ENCODE measurements at regions not wholly inside any gene's neighbourhood (a gene's known extent, or its start where the extent isn't known, plus 50 kb on each side); places are given as distances from the start of the nearest gene placed in this dataset.
"Not testable (repeated sequence)": the region's sequence is repeated elsewhere in the genome, so short reads cannot be mapped to it uniquely, and the experiment has no call there.

DNA sequence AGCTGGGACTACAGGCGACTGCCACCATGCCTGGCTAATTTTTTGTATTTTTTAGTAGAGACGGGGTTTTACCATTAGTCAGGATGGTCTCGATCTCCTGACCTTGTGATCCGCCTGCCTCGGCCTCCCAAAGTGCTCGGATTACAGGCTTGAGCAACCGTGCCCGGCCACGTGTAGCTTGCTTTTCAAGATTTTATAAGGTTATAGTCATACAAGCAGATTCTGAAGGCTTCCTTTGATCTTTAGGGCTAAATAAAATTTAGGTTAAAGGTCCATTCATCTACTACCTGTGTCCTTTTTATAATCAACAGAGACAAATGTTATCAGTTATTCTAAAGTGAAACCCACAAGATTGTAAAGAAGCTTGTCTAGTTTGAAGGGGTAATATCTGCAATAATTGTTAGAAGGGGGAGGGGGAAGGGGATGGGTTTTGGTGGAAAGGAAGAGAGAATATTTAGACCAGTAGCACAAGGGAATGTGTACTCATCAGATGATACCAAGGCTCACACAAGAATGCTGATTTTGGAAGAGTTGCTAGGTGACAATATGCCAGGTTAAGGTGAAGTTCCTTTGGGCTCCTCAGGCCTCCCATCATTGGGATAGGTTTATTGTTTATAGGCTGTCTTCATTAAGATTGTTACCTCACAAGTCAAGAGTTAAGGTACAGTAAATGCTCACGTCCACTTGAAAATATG is 284.7 kb downstream of the ALDH8A1 start:
- DNase-seq: no peak

DNA sequence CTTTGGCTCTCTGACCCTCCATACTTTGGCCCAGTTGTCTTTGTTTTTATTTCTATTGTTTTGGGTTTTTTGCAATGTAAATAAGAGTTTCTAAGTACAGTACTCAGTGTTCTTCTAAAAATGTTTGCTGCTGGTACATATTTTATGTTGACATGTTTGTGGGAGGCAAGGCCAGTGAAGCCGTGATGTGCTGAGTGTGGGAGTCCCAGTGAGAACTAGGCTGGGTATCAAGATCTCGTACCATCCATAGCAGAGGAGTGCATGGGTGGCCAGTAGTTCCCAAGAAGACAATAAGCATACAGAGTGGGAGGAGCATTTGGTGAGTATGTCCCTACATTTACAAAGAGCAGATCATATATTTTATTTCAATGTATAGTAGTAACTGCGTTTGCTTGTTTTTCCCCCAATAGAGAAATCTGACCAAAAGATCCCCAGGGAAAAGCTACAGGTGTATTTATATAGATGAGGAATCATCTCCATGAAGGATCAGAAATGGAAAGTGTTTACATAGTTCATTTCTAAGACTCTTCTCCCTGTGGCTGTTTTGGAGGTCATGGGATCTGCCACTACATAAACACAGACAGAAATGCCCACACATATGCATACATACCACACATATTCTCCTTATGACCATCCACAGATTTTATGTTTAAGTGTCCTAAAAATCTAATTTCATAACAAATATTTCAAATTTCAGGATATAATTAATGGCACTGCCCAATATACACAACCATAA is 285.9 kb downstream of the ALDH8A1 start:
- DNase-seq: no peak

DNA sequence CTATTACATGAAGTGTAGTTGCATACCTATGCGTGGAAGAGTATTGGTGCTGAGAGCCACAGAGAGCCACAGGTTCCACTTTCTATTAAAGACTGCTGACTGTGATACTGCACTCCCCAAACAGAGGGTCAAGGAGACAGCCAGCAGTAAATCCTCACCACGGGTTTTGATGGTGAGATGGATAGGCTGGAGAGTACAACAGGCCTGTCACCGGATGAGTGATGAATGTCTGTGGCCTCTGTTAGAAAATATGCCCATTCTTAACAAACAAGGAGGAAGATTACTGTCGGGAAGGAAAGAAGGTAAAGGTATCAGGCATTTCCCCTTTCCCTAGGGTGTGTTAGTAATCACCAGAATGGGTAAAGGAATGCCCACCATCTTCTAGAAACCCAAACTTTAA is 286.5 kb downstream of the ALDH8A1 start:
- DNase-seq: no peak

DNA sequence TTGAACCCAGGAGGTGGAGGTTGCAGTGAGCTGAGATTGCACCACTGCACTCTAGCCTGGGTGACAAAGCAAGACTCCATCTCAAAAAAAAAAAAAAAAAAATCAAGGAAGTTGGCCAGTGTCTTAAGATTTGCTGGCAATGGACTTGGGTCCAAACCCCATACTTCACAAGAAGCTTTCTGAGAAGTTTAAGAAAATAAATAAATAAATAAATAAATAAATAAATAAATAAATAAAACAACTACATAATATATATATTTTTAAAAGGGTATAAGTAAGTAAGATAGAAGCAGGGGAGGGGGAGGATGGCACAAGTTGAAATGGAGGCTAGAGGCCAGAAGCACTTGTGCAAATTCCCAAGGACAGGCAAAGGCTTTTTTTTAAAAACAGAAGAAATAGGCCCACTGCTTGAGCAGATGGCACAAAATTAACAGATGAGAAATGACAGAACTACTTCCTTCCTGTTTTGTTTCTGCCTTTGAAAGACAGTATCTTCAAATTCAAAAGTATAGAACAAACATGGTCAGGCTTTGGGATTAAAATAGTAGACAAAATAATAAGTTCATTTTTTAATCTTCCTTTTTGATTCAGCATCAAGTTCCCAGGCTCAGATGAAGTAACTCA is 287.7 kb downstream of the ALDH8A1 start:
- DNase-seq: no peak

DNA sequence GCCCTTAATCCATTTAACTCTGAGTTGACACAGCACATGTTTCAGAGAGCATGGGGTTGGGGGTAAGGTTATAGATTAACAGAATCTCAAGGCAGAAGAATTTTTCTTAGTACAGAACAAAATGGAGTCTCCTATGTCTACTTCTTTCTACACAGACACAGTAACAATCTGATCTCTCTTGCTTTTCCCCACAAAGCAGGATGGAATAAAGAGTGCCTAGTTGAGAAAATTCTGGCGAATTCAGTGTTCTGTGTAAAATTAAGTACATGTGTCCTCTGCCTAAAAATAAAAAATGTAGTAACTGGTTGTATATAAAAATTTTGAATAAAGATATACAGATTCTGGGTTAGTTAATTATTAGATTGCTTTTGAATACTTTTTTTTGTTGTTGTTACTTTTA is 290.0 kb downstream of the ALDH8A1 start:
- not testable (repeated sequence) for DNase-seq

DNA sequence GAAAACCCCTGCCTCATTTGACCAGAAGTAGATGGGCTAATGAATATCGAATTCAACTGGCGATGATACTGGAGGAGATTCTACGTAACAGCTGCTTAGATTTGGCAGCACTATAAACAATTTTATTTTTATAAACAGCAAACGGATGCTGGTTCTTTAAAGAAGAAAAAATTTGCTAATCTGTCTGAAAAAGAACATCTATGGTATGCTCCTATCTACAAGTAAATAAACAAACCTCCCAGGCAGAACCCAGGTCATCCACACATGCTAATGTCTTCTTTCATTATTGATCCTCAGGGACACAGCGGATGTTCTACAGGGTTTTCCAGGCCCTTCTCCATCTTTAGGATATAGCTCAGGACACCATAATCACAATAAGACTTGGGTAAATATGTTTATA is 291.3 kb downstream of the ALDH8A1 start:
- DNase-seq: no peak

DNA sequence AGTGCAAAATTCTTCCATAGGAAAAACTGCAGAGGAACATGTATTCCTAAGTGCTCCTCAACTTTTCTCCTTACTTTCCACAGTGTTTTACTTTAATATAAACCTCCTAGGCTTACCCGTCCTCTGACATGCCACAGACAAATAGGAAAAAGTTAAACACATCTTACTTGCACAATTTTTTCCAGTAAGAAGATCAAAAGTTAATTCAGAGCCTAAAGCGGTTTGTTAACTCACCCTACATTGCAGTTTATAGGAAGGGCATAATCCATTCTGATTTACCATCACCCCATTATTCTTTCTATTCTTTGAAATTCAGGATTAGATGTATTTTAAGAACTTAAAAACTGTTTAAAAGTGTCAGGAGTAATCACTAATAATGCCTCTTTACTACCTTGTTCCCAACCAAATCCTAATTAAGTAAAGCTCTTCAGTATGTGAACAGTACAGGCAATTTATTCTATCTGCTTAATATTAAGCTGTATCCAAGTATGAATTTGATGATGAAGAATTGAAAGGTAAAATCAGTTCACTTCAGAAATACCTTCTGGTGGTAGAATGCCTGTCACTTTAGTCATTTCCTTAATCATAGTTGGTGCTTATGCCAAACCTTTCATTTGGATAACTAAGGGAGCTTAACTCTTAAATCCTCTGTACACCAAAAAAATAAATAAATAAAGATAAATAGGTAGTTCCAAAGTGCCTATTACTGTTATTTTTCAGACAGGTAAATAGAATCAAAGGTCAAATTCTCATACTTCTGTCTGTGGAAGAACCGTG is 292.0 kb downstream of the ALDH8A1 start:
- no peak for DNase-seq

DNA sequence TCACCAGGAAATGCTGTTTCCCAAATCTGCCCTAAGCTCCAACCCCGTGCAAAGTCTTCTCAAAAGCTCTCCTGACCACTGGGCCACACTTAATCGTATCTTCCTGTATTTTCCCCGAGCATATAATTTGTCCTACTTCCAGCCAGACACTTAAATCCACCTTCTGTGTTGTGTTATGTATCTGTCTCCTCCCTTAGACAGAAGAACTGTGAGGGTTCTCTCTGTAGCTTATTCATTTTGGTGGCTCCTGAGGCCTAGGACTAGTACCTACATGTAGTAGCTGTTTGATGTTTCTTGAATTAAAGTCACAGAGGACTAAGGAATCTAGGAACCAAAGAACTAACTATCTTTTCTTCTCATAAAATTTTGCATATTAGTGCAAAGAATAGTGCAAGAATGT is 292.6 kb downstream of the ALDH8A1 start:
- no peak for DNase-seq

DNA sequence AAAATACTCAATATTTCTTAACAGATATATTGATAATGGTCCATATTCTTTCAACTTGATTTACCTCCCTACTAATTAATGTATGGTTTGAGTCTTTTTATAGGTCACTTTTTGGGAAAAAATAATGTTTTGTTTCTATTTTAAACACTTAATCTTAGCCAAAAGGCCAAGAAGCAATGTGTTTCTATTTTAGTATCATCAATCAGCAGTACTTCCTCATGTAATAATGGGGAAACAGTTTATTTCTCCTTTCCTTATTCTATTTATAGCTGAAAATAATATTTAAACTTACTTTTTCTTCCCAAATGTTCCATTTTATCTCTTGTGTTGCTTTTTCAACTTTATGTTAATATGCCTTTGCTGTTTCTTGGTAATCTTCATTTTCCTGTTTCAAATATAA is 295.1 kb downstream of the ALDH8A1 start:
- no peak for DNase-seq

DNA sequence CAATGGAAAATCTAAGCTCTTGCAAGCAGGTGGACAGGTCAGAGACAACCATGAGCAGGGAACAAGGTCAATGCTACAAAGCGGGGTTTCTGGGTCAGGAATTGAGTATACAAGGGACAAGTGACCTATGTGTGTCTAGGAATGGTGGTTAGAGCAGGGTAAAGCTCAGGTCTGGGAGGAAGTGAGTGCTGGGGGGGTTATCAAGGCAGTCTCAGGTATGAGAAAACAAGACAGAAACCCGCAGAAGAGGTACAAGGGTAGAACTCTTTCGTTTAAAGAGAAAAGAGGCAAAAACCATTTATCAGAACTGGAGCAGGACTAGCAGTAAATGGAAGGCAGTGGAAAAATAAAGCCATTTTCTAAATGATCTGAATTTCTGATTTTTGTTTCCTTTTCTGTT is 298.4 kb downstream of the ALDH8A1 start:
- no peak for DNase-seq

DNA sequence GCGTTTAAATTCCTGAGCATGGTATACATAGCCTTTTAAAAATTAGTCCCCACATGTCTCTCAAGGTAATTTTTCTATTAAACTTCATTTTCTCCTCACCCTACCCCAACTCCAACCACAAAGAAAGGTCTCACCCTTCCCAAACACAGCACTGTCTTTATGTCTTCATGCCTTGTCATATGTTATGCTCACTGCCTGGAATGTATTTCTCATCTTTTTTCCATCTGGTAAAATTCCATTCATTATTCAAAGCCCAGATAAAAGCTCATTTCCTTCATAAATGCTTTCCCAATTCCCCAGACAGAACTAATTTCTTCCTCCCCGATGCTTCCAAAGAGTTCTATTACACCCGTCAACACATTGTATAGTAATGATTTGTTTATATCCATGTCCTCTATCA is 302.0 kb downstream of the ALDH8A1 start:
- DNase-seq: peak; percentile 82

DNA sequence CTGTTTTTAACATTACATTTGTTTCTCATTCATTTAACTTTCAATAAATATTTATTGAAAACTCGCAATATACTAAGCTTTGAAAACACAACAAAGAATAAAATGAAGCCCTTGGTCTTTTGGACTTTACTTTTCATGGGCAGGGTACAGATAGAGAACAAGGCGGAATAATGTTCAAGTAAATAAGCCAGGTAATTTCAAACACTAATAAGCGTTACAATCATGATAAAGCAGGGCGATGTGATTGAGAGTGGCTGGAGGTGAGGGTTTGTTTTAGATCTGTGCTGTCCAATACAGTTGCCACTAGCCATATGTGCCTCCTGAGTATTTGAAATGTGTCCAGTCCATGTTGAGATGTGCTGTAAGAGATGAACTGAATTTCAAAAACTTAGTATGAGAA is 307.1 kb downstream of the ALDH8A1 start:
- no peak for DNase-seq

DNA sequence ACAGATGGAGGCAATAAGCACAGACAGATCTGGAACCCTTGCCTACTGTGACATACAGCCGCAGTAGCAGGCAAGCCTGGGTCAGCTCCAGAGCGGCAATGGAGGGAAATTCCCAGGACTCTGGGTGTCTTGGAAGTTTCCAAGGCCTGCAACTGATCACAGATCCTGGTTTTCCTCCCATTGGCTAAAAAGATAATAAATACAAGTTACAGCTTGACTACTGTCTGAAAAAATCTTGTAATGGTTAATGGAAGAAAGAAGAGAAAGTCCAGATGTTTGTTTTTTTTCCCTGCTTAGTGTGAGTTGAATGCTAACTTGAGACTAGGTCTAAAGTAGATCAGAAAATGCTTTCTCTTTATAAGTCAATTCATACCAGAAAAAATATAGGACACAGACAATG is 307.6 kb downstream of the ALDH8A1 start:
- peak; percentile 53 for DNase-seq

DNA sequence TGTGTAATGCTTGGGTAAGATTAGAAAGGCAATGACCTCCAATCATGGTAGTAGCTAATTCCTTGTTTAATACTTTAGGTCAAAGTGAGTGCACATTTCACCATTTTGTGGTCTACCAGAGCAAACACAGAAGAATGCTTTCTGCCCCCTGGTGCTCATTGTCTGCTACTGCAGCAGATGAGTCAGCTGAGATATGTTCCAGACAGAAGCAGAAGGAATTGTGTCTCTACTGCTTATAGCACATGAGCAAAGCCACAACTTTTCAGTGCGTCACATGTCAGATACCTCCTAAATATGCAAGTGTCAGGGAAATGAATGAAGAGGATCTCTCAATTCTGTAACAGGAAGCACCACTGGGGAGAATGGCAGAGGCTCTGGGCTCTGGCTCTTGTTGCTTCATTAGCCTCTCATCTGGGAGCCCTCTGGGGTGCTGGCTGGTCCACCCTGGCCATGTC is 308.9 kb downstream of the ALDH8A1 start:
- DNase-seq: peak; percentile 94

DNA sequence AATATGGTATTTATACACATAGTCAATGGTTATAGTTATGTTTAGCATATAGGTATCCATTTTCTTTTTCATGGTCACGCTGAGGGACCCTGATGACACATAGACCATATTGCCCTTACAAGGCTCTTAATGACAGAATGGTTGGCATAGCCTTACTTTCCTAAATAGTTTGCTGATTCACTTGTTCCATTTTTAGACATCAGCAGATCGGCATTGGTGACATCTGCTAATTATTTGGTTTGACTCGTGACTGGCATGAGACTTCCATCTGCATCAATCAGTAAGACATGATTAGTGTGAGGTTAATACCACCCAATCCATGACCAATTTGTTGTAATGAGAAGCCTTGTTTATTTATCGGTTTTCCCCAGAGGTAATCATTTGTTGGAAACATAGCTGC is 309.7 kb downstream of the ALDH8A1 start:
- no peak for DNase-seq

DNA sequence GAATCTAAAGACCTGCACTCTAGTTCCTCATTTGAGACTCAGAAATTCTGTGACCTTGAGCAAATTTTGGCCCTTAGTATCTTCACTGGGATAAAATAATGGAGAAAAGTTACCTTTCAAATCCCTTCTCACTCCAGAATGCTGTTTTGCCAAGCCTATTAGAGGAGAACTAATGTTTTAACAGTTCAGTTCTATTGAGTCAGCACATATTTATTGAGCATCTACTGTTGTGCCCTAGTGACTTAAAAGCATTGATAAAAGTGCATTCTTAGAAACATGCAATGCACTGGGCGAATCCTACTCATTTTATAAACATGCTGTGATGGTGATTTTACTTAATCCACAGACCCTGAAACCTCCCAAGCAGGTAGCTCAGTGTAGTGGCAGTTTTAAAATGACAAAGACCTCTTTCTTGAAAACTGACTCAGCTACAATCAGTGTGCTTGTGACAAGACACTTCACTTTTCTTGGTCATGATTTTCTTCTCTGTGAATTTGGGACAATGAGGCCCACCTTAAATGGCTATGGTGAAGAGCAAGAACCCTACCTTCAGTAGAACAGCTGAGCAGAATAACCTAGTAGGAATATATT is 312.0 kb downstream of the ALDH8A1 start:
- no peak for DNase-seq

DNA sequence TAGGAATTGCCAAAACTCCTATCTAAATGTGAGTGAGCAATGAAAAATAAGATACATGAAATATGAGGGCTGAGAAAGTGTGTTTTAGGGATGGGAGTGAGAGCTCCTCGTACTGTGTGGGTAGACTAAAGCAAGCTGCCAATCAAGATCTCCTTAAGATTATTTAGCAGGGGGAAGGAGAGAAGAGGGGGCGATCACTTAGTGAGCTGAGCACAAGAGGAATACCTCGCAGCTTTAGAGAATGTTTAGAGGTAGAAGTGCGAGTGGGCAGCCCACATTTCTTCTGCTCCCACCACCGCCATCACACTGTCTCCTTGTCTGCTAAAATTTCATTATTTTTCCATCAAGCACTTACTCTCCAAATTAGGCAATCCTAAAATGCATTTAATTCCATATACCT is 312.6 kb downstream of the ALDH8A1 start:
- no peak for DNase-seq

DNA sequence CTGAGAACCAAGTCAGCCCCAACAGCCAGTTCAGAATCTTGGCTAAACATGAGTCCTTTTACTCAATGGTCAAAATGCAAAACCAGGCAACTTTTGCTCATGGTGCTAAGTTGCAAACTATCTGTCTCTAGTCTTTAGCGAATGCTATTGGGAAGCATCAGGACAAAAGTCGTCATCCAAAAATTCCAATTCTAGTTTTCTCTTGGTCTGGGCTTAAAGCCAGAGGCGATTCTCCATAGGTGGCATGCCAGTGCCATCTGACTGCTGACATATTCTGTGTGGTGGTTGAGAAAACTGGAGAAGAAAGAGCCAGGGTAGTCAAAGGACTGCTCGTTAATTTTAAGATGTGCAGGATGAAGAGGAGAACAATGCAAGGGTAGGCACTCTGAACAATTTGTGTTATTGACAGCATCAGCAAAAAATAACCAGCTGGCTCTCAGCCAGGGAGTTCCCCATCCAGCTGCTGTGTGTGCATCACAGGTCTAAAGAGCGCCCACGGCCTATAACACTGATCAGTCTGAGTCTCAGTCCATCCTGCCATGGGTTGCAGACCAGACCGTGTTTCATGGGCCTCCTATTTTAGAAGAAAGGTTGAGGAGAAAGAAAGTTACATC is 313.6 kb downstream of the ALDH8A1 start:
- no peak for DNase-seq

DNA sequence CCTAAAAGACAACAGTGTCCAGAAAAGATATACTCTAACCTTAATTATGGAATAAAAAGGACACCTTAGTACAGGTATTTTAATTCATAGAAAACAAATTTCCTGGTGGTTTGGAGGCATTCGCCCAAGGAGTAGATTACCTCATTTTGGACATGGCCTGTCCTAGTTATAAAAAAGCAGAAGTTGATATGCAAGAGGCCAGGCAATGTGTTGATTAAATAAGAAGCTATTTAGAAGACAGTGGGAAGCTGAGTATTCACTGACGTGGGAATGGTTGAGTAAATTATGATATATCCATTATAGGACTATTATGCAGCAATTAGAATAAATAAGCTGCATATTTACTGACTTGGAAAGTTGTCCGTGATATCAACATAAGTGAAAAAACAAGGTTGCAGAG is 314.9 kb downstream of the ALDH8A1 start:
- DNase-seq: no peak

DNA sequence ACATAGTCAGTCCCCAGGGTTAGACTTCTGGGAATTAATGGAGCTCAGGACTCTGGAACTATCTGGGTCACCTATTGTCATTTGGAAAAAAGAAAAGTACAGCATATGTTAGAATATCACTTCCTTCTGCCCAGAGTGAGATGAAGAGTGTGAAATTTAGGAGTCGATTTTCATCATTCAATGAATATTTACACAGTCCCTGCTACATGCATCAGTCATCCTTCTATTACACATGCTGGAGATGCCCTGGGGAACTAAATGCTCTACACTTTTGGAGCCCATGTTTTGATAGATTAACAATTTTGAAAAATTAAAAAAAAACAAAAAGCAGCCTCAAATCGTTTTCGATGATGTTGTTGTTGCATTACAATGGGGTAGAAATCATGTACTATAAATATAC is 315.4 kb downstream of the ALDH8A1 start:
- DNase-seq: no peak

DNA sequence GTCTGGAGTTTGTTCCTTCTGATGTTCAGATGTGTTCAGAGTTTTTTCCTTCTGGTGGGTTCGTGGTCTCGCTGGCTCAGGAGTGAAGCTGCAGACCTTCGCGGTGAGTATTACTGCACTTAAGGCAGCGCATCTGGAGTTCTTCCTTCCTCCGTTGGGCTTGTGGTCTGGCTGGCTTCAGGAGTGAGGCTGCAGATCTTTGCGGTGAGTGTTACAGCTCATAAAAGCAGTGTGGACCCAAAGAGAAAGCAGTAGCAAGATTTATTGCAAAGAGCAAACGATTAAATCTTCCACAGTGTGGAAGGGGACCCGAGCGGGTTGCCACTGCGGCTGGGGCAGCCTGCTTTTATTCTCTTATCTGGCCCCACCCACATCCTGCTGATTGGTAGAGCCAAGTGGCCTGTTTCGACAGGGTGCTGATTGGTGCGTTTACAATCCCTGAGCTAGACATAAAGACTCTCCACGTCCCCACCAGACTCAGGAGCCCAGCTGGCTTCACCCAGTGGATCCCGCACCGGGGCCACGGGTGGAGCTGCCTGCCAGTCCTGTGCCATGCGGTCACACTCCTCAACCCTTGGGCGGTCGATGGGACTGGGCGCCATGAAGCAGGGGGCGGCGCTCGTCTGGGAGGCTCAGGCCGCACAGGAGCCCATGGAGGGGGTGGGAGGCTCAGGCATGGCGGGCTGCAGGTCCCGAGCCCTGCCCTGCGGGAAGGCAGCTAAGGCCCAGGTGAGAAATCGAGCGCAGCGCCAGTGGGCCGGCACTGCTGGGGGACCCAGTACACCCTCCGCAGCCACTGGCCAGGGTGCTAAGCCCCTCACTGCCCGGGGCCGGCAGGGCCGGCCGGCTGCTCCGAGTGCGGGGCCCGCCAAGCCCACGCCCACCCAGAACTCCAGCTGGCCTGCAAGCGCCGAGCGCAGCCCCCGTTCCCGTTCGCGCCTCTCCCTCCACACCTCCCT is 315.3 kb upstream of the SGK1 start:
- DNase-seq: peak; percentile 52

Data from fibroblast of skin of right biceps (primary cell).